Neural progenitor cell (in vitro differentiated cells): ENCODE measurements at regions not wholly inside any gene's neighbourhood (a gene's known extent, or its start where the extent isn't known, plus 50 kb on each side); places are given as distances from the start of the nearest gene placed in this dataset.

Experiments used
- CTCF ChIP-seq: fragments of 200-600 bp; sonication (generic); IDR thresholded peaks from 2 replicates; pipeline ENCODE4 v1.5.1; 2017; ENCODE audit warnings: antibody characterized with exemption, mild to moderate bottlenecking
- EZH2phosphoT487 ChIP-seq: fragments of 200-600 bp; sonication (generic); IDR thresholded peaks from 2 replicates; pipeline ENCODE4 v1.6.1; 2017; ENCODE audit warnings: antibody characterized with exemption

DNA sequence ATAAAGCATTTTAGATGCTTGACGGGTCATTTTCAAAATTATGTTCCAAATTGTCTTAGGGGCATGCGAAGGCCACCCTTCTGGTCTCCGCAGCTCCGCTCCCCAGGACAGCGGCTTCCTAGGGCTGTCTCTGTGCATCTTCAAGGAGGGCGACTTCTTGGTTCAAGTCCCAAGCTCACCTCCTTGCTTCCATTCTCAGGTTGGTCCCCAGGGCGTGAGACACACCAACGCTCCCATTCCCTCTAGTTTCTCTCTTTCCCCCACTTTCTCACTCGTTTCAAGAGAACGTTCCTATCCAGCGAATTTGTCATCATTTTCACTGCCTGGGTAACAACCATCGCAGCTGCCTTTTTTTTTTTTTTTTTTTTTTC is 109.4 kb upstream of the CCND2 start:
- TF ChIP-seq CTCF = no peak
- TF ChIP-seq EZH2phosphoT487 = no peak
